ENCODE measurements at regions not wholly inside any gene's neighbourhood (a gene's known extent, or its start where the extent isn't known, plus 50 kb on each side); places are given as distances from the start of the nearest gene placed in this dataset.

DNA sequence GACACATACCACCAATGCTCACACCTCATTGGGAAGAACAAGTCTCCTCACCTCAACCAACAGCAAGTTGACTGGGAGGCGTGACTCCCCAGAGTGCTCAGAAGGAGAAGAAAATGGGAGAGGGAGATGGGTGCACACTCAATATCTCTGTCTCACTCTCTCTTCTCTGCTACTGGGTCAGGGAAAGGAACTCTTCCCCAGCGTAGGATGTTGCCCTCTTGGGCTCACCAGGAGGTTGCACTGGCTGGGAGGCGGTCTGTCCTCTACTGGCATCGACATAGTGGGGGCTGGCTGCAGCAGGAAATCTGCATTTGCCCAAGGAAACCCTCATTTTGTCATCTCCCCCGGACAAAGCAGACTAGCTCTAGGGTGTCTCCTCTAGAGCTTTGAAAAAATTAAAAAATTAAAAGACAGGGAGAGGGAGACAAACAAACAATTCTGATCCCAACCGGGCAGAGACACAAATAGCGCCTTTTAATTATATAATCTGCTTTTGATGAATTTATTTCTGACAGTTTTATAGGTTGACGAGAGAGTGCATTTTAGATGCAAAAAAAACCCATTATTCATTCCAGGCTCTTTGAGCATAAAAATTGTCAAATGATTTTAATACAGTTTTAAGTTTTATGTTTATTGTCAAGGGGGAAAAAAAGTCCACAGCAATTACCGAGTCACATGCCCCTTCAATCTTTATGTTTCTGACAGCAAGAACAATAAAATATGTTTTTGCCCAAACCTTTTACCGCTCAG lies 179.3 kb upstream of the MVB12B start:
- intact Hi-C loops (cut with micrococcal nuclease) = loop anchor here (5.0 to 10.0 kb wide), 2 partner anchors 347 to 590 kb away; no protein-coding TSS in a partner anchor
- no peak overlapping the region for H3K27ac Mint-ChIP-seq
- ChIA-PET POLR2A (interaction anchor here (0.6 kb wide), 1 partner anchor 433 kb away, joined by 3 read pairs; no protein-coding TSS in a partner anchor), CTCF (no interaction called here)
- H3K36me3 Mint-ChIP-seq = no peaks in the 10 kb centered on the region
- DNase-seq = no peak
- H3K4me1 Mint-ChIP-seq (ENCODE audit: low read depth) = peaks cover 2% of the 10 kb centered on the region
- H3K9me3 Mint-ChIP-seq = no peaks in the 10 kb centered on the region
- no peak overlapping the region for H3K4me3 Mint-ChIP-seq
- peaks cover 22% of the 10 kb centered on the region for H3K27me3 Mint-ChIP-seq

GRCh38 chr9:126147936-126148870 lies 178.4 kb upstream of the MVB12B start:
- Mint-ChIP-seq H3K4me3 (no peak overlapping the region), H3K27me3 (peaks cover 20% of the 10 kb centered on the region), H3K9me3 (no peaks in the 10 kb centered on the region), H3K27ac (no peak overlapping the region), H3K36me3 (no peaks in the 10 kb centered on the region), H3K4me1 (ENCODE audit: low read depth) (peaks cover 2% of the 10 kb centered on the region)
- POLR2A ChIA-PET = no interaction called here
- CTCF ChIA-PET = no interaction called here
- no peak for DNase-seq
- intact Hi-C loops (cut with micrococcal nuclease) = loop anchor here (5.0 to 10.0 kb wide), 2 partner anchors 347 to 591 kb away; no protein-coding TSS in a partner anchor

GRCh38 chr9:126148994-126149393 lies 177.6 kb upstream of the MVB12B start:
- H3K36me3 Mint-ChIP-seq = no peaks in the 10 kb centered on the region
- peaks cover 2% of the 10 kb centered on the region for H3K4me1 Mint-ChIP-seq (ENCODE audit: low read depth)
- no peak overlapping the region for H3K27ac Mint-ChIP-seq
- POLR2A ChIA-PET = no interaction called here
- intact Hi-C loops (cut with micrococcal nuclease) = loop anchor here (5.0 to 10.0 kb wide), 2 partner anchors 346 to 592 kb away; no protein-coding TSS in a partner anchor
- CTCF ChIA-PET = interaction anchor here (1.0 kb wide), 1 partner anchor 741 kb away, joined by 3 read pairs; no protein-coding TSS in a partner anchor
- DNase-seq = no peak
- H3K27me3 Mint-ChIP-seq = peaks cover 24% of the 10 kb centered on the region
- no peak overlapping the region for H3K4me3 Mint-ChIP-seq
- no peaks in the 10 kb centered on the region for H3K9me3 Mint-ChIP-seq

DNA sequence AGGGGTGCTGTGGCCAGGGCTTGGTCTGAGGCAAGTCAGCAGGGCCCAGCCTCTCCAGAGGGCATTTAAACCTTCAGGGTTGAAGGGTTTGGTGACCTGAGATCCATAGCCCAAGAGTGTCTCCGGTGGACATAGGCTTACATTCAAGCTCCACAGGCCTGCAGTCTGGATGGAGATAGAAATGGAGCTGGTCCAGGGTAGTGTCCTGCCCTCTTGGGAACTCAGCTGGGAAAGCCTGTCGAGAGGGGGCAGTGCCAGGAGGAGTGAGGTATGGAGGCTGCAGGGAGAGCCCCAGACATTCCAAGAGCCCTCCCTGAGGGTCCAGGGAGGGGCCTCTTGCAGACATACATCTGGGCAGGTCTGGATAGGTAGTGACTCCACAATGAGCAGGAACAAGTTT lies 177.0 kb upstream of the MVB12B start:
- Mint-ChIP-seq H3K4me3 (no peak overlapping the region), H3K36me3 (no peaks in the 10 kb centered on the region), H3K4me1 (ENCODE audit: low read depth) (peaks cover 2% of the 10 kb centered on the region), H3K27ac (no peak overlapping the region), H3K9me3 (no peaks in the 10 kb centered on the region), H3K27me3 (peaks cover 20% of the 10 kb centered on the region)
- CTCF ChIA-PET = interaction anchor here (1.0 kb wide), 1 partner anchor 742 kb away, joined by 3 read pairs; no protein-coding TSS in a partner anchor
- DNase-seq = peak; percentile 3
- intact Hi-C loops (cut with micrococcal nuclease) = loop anchor here (5.0 to 10.0 kb wide), 2 partner anchors 345 to 592 kb away; no protein-coding TSS in a partner anchor
- POLR2A ChIA-PET = no interaction called here

GRCh38 chr9:126150411-126151030 lies 176.1 kb upstream of the MVB12B start:
- no peaks in the 10 kb centered on the region for H3K9me3 Mint-ChIP-seq
- ChIA-PET CTCF (no interaction called here), POLR2A (no interaction called here)
- H3K27ac Mint-ChIP-seq = no peak overlapping the region
- H3K36me3 Mint-ChIP-seq = no peaks in the 10 kb centered on the region
- intact Hi-C loops (cut with micrococcal nuclease) = no loop called here
- no peak for DNase-seq
- no peak overlapping the region for H3K4me3 Mint-ChIP-seq
- H3K4me1 Mint-ChIP-seq (ENCODE audit: low read depth) = peaks cover 2% of the 10 kb centered on the region
- peaks cover 20% of the 10 kb centered on the region for H3K27me3 Mint-ChIP-seq

GRCh38 chr9:126151031-126151685 lies 175.5 kb upstream of the MVB12B start:
- Mint-ChIP-seq H3K4me3 (no peak overlapping the region), H3K9me3 (no peaks in the 10 kb centered on the region), H3K27ac (no peak overlapping the region), H3K36me3 (no peaks in the 10 kb centered on the region), H3K4me1 (ENCODE audit: low read depth) (peaks cover under 1% of the 10 kb centered on the region), H3K27me3 (peaks cover 17% of the 10 kb centered on the region)
- ChIA-PET CTCF (no interaction called here), POLR2A (no interaction called here)
- no peak for DNase-seq
- intact Hi-C loops (cut with micrococcal nuclease) = no loop called here

- Mint-ChIP-seq H3K4me1 (ENCODE audit: low read depth) (no peaks in the 10 kb centered on the region), H3K27ac (no peak overlapping the region), H3K9me3 (no peaks in the 10 kb centered on the region), H3K36me3 (no peaks in the 10 kb centered on the region), H3K27me3 (peaks cover 12% of the 10 kb centered on the region), H3K4me3 (no peak overlapping the region)
- intact Hi-C loops (cut with micrococcal nuclease) = no loop called here
- no peak for DNase-seq
- CTCF ChIA-PET = no interaction called here
- POLR2A ChIA-PET = no interaction called here
Measured at GRCh38 chr9:126151686-126152134, 174.9 kb upstream of the MVB12B start.

DNA sequence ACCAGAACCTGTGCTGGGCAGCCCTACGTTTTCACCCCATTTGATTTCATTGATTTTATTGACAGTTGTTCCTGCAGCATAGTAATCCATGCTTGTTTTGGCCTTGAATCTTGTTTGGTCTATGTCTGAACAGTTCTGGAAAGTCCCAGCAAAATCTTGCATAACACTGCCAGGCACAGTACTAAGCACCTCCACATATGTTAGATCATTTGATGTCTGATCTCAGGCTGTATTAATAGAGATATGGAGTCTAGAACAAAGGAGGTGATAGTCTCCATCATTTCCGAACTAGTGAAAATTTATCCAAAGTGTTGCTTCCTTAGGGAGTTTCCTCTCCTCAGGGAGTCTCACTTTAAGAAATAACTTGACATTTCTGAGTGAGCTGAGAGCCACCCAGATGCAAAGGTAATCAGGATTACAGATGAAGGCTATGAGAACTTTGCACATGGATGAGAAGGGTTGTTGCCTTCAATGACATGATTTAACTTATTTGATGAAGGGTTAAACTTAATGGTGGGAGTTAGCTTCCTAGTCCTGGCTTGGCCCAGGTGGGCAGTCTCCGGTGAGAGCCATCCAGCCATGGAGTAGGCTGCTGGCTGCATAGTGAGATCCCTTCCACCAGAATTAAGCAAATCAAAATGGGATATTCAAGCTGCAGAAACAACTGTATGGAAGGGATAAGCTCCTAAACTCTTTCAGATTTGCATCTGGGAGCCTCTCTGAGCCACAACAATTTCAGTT lies 173.8 kb upstream of the MVB12B start:
- ChIA-PET CTCF (no interaction called here), POLR2A (no interaction called here)
- no peaks in the 10 kb centered on the region for H3K9me3 Mint-ChIP-seq
- no peaks in the 10 kb centered on the region for H3K36me3 Mint-ChIP-seq
- DNase-seq = no peak
- H3K4me1 Mint-ChIP-seq (ENCODE audit: low read depth) = no peaks in the 10 kb centered on the region
- intact Hi-C loops (cut with micrococcal nuclease) = no loop called here
- no peak overlapping the region for H3K27ac Mint-ChIP-seq
- H3K27me3 Mint-ChIP-seq = peaks cover 15% of the 10 kb centered on the region
- H3K4me3 Mint-ChIP-seq = no peak overlapping the region

GRCh38 chr9:126153382-126153781 lies 173.2 kb upstream of the MVB12B start:
- ChIA-PET POLR2A (no interaction called here), CTCF (no interaction called here)
- Mint-ChIP-seq H3K36me3 (no peaks in the 10 kb centered on the region), H3K27ac (no peak overlapping the region), H3K9me3 (no peaks in the 10 kb centered on the region), H3K4me3 (no peak overlapping the region), H3K4me1 (ENCODE audit: low read depth) (no peaks in the 10 kb centered on the region), H3K27me3 (peaks cover 12% of the 10 kb centered on the region)
- intact Hi-C loops (cut with micrococcal nuclease) = no loop called here
- no peak for DNase-seq

- Mint-ChIP-seq H3K27me3 (peaks cover 10% of the 10 kb centered on the region), H3K9me3 (no peaks in the 10 kb centered on the region), H3K36me3 (no peaks in the 10 kb centered on the region), H3K4me1 (ENCODE audit: low read depth) (no peaks in the 10 kb centered on the region), H3K4me3 (no peak overlapping the region), H3K27ac (no peak overlapping the region)
- POLR2A ChIA-PET = no interaction called here
- intact Hi-C loops (cut with micrococcal nuclease) = no loop called here
- CTCF ChIA-PET = no interaction called here
- no peak for DNase-seq
Measured at GRCh38 chr9:126154182-126154827, 172.3 kb upstream of the MVB12B start.

GRCh38 chr9:126154869-126155268 lies 171.8 kb upstream of the MVB12B start:
- no peak overlapping the region for H3K27ac Mint-ChIP-seq
- DNase-seq = no peak
- intact Hi-C loops (cut with micrococcal nuclease) = no loop called here
- POLR2A ChIA-PET = no interaction called here
- H3K36me3 Mint-ChIP-seq = no peaks in the 10 kb centered on the region
- peaks cover 10% of the 10 kb centered on the region for H3K27me3 Mint-ChIP-seq
- CTCF ChIA-PET = no interaction called here
- H3K9me3 Mint-ChIP-seq = no peaks in the 10 kb centered on the region
- H3K4me3 Mint-ChIP-seq = no peak overlapping the region
- no peaks in the 10 kb centered on the region for H3K4me1 Mint-ChIP-seq (ENCODE audit: low read depth)

All from activated CD4-positive, alpha-beta memory T cell treated with anti-CD3 and anti-CD28 coated beads for 36 hours (primary cell).